ENCODE measurements at regions not wholly inside any gene's neighbourhood (a gene's known extent, or its start where the extent isn't known, plus 50 kb on each side); places are given as distances from the start of the nearest gene placed in this dataset.

DNA sequence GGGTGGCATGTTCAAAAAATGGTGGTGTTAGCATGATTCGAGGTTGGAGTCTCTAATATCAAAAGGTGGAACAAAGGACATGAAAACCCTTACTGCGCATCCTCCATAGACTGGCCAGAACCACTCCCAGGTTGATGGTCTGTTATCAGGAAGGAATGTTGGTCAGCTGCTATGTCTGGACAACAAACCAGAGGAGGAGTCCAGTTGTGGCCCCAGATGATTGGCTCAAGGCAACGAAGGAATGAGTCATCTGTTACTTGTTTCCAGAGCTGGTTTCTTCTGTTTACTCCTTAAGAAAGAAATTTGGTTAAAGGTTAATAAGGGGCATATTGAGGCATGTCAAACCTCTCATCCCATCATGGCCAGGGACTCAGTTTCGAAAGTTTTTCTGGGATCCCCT, 56.8 kb upstream of the GRIA4 start:
- DNase-seq: no peak

DNA sequence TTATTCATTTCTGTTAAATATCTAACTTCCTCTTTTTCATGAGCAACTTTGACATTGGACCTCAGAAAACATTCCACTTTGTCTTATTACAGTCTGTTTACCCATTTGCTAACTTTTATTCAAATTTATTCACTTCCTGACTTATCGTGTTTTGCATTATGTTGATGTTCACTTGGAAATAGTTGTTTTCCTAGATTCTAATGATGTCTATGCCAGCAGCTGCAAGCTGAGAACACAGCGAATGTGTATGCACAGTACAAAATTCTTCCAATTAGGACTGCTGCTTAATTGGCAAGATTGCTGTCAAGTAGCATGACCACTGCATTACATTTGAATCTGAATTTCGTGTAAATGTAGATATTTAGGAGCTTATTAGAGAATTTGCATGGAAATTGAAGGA, 61.5 kb upstream of the GRIA4 start:
- no peak for DNase-seq

DNA sequence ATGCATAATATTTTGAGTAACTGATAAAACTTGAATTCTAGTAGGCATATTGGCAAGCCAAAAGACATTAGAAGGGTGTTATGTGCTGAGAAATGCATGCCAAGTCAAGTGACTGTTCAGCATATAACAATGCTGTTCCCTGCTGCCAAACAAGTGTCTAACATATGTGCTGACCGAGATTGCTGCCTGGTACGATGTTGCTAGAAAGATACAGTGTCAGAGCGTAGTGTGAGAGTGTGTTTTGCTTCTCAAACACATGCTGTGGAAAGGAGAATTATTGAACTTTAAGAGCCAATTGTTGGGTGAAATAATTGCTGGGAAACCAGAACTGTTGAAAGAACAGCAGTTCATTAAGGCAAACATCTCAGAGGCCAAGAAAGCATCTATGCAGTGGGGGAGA, 71.3 kb upstream of the GRIA4 start:
- no peak for DNase-seq

GRCh38 chr11:105537531-105537930, 72.3 kb upstream of the GRIA4 start:
- DNase-seq: no peak

- no peak for DNase-seq
These were observed 85.6 kb upstream of the GRIA4 start for GRCh38 chr11:105524286-105524685.

DNA sequence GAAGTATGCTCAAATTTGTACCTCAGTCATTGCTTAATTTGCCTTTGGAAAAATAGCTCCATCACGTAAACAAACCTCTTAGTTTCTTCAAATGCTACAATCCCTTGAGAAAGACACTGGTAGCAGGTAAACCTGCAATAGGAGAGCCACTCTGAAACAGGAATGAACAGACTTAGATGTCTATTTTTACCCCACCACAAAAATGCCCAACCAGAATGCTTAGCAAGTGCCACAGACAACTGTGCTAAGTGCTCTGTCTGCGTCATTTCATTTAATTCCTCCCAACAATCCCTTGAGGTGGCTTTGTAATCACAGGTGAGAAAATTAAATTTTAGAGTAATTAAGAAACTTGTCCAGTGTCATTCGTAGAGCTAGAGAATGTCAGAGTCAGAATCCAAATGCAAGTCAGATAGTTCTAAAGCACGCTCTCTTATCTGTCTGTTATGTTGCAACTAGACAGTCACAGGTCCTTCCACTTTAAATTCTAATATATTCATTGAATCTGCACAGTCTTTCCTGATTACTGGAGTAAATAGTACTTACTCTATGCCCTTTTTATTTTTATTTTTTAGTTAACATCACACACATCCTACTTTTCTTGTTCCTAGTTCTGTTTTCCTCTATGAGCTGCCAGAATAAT, 89.0 kb upstream of the GRIA4 start:
- no peak for DNase-seq

DNA sequence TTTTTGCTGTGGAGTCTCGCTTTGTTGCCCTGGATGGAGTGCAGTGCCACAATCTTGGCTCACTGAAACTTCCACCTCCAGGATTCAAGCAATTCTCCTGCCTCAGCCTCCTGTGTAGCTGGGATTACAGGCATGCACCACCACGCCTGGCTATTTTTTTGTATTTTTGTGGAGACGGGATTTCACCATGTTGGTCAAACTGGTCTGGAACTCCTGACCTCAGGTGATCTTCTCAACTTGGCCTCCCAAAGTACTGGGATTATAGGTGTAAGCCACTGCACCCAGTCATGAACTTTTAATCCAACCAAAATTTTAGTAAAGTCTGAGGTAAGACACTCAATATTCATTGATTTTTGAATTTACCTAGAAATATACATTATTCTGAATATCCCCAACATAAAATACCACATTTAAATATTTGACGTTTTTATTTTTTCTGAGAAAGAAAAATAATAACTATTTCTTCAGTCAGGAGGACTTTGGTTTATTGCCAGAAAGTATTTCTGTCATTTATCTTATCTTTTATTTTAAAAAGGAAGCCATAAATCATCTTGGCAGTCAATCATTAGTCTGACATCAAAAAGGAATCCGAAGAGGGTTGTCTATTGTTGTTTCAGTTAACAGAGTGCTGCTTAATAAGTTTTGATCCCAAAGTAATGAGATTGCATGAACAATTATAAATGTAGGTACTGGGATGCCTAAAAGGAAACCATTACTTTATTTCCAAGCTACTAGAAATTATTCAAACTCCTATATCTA, 102.2 kb upstream of the GRIA4 start:
- DNase-seq: no peak

DNA sequence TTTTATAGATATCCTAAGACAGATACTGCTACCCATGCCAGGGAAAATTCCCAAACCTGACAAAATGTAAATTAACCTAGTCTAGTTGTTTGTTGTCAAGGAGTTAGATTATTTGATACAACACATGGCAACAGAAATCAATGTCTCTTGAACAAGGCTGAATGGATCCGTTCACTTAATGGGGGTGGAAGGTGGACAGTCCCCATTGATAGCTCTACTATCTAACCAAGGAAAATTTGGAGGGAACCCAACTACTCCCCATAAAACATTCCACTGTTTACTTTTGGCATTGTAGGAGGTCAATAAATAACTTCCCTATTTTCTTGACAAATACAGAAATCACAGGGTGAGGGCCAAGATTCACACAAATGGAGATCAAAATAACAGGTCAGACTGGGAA, 117.9 kb upstream of the GRIA4 start:
- DNase-seq: no peak

DNA sequence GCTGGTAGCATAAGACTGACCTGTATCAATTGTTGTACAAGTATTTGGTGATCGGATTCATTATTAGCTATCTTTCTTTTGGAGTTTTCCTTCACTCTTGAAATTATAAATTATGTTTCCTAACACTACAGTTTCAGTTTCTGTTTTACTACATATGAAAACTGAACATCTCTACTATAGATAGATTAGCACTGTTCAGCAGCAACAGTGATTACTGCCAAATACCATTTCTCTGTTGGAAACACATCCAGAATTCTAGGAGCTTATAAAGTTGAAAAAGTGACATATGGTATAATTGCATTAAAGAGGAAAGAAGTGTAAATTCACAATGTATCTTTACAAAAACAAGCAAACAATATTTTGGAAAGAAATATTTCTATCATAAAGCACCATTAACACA, 118.5 kb upstream of the GRIA4 start:
- no peak for DNase-seq

GRCh38 chr11:105490333-105490732, 119.5 kb upstream of the GRIA4 start:
- no peak for DNase-seq

- no peak for DNase-seq
These were observed 120.4 kb upstream of the GRIA4 start for GRCh38 chr11:105489446-105489845.

DNA sequence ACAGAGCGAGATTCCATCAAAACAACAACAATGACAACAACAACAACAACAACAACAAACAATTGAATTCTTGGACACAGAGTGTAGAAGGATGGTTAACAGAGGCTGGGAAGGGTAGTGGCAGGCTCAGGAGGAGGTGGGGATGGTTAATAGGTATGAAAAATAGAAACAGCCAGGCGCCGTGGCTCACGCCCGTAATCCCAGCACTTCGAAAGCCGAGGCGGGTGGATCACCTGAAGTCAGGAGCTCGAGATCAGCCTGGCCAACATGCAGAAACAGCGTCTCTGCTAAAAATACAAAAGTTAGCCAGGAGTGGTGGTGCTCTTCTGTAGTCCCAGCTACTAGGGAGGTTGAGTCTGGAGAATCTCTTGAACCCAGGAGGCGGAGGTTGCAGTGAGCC, 122.9 kb upstream of the GRIA4 start:
- no peak for DNase-seq

DNA sequence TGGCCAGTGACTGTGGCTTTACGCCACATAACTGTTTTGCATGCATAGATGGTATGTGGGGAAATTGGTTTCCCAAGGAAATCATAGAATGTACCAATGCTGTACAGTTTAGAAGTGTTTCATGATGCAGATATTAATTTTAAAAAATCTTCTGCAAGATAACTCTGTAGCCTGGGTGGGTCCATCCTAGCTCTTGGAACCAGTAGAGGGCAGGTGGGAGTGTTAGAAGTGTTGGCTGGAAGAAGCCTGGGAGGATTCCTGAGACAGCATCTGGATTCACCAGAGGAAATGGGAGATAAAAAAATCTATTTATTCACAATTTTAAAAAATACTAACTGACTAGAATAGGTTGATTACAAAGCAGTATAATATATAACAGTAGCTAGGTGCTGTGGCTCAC, 139.9 kb upstream of the GRIA4 start:
- no peak for DNase-seq

DNA sequence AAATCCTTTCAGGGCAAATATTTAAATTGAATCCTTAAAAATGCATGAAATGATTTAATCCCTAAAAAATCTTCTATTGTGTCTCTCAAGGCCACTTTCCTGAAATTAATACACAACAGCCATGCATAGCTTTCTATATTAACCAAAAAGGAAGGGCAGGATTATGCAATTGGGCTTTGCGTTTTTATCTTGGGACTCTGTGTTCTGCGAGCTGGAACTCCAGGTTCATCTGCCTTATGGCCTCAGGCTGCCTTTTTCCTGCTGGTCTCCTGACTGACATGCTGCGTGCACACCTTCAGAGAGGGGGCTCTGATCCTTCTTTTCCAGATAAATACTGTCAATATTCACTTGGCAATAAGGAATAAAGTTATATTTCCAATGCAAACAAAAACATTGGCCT, 141.7 kb upstream of the GRIA4 start:
- DNase-seq: no peak

DNA sequence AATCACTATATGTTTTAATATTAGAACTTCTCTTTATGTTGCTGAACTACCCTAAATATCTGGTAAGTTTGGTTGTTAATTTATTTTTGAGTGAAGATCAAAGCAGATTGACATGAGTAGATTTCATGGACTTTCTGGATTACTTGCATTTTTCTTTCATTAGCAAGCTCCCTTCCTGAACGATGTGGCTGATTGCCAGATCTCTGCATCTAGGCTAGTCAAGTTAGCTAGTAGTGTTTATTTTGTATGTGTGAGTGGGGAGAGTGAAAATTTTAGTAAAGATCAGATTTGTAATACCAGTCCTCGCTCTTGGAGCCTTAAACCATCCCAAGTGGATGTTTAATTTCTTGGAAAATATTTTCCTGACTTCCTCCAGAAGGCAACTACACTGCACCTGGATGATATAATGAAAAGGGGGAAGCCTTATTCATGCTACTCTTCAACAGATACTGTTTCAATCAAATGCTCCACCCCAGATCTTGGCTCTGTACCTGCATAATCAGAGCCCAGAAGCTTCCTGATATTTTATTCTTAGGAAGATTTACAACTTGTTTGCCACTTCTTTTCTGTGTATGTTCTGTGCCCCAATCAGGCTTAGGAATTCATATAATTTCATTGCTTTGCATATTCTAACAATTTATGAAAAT, 143.2 kb upstream of the GRIA4 start:
- DNase-seq: no peak

- no peak for DNase-seq
These were observed 151.8 kb upstream of the GRIA4 start for GRCh38 chr11:105458071-105458470.

DNA sequence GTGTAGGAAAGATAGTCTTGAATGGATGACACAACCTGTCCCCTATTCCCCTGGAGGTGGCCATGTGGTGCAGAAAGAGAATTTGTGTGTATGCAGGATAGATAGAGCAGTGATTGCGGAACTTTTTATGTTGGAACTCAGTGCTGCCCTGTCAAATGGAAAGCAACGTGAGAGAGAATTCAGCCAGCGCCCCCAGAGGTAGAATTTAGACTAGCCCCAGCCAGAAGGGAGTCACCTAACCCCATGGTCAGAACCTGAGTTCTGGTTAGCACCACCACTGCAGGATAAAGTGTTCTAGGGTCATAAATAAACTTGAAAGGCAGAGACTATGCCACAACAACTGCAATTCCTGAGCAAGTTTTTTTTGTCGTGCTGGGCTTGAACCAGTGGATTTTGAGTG, 152.9 kb upstream of the GRIA4 start:
- no peak for DNase-seq

GRCh38 chr11:105449100-105449734, 160.7 kb upstream of the GRIA4 start:
- DNase-seq: peak in 1 of 2 donors; percentile 24

DNA sequence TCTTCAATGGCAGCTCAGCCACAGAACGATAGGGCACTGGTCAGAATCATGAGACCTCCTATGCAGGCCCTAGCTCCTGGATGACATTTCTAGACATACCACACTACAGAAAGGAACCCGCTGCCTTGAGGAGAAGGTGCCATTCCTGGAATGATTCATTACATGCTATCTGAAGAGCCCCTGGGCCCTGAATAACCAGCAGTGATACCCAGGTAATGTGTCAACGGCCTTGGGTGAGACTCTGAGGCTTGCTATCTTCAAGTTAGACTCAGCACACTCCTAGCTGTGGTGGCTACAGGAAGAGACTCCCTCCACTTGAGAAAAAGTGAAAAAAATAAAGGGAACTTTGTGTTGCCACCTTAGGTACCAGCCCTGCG, 161.2 kb upstream of the GRIA4 start:
- no peak for DNase-seq

GRCh38 chr11:105447936-105448702, 161.8 kb upstream of the GRIA4 start:
- DNase-seq: no peak

- no peak for DNase-seq
These were observed 166.2 kb upstream of the GRIA4 start for GRCh38 chr11:105443623-105444022.

- no peak for DNase-seq
These were observed 177.5 kb upstream of the GRIA4 start for GRCh38 chr11:105432241-105432995.
